ENCODE measurements at regions not wholly inside any gene's neighbourhood (a gene's known extent, or its start where the extent isn't known, plus 50 kb on each side); places are given as distances from the start of the nearest gene placed in this dataset.

DNA sequence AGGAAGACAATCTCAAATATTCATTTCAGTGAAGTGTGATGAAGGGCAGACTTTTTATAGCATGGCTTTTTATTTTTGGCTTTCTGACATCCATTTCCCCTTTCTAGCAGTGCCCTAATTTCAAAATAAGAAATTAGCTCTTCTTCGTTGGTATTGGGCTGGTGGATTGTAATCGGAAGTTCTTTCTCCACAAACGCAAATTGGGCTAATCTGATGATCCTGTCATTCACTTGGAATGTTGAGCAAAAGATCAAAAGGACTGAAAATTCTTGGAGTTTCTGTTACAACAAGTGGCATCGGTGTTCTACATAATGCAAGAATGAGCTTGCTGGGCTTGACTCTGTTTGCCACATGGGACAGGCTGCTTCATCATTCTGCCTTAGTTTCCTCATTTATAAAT, 1182.8 kb downstream of the FLRT2 start:
- DNase-seq (ENCODE audit: low spot score) = no peak

DNA sequence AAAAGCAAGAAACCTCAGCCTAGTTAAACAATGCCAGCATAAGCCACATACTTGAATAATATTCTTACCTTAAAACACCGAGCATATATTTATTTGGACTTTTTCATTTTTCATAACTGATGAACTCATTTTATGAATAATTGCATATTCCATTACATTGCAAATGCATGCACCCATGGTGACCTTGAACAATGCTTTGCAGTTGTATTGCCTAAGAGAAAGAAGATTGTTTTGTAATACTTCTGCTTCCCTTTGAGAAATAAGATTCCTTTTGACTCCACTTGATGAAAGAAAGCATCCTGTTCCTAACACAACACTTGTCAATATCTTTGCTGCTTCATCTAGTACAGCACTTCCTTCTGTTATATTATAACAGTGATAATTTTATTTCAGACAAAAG, 1182.2 kb downstream of the FLRT2 start:
- no peak for DNase-seq (ENCODE audit: low spot score)

DNA sequence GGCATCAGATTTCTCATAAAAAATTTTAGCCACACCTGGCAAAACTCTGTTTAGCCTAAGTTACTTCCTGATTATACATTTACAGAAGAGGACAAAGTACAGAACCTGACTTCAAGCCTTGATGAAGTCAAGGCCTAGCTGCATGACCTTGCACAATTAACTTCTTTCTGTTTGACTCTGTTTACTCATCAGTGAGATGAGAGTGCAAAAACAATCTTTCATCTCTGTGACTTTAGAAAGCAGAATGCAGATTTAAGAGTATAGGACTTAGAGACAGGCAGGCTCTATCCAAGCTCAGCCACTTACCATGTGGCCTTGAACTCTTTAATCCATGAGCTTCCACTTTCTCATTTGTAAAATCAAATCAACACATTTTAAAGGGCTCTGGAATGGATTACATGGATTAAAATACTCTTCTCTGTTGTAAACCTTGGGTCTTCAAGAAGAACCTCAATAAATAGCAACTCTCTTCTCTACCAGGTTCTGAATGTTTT, 1178.9 kb downstream of the FLRT2 start:
- no peak for DNase-seq (ENCODE audit: low spot score)

DNA sequence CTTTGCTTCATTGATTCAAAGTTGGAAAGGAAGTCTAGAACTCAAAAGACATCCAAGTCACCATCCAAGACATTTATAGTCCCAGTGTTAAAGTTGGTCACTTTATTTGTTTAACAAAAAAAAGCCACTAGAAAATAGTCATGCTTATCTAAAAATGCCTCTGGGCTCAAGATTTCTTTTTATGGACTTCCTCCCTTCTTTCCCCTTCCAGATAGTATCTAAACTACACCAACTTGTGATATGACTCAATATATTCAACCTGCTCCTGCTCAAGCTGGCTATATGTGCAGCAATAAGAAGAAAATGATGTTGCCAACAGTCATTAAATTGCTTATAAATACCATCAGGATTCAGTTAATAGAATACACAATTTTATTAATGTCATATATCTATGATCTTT, 1177.1 kb downstream of the FLRT2 start:
- no peak for DNase-seq (ENCODE audit: low spot score)

DNA sequence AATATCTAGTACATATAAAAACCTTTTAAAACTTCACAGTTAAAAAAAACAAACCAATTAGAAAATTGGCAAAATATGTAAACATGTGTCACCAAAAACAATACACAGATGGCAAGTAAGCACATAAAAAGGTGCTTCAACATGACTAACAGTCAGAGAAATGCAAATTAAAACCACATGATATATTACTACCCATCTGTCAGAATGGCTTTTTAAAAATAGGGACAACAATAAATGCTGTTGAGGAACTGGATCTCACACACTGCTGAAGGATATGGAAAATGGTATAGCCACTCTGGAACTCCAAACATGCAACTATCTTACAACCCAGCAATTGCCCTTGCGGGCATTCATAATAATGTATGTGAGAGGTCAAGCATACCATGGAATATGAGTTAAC, 1153.6 kb downstream of the FLRT2 start:
- no peak for DNase-seq (ENCODE audit: low spot score)

DNA sequence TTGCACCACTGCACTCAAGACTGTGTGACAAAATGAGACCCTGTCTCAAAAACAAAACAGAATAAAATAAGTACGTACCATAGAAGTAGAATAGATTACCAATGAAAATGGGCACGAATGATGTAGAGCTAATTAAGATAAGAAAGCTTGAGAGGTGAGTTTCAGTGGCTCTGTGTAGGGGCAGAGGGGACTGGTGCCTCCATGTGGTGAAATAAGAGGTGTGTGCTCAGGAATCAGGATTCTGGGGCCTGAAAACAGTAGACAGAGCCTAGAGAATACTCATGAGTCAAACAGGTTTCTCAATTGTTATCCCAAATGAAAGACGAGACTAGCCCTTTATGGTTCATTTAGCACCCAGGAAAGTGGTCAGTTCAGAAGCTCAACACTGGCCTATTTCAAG, 1145.1 kb downstream of the FLRT2 start:
- no peak for DNase-seq (ENCODE audit: low spot score)

DNA sequence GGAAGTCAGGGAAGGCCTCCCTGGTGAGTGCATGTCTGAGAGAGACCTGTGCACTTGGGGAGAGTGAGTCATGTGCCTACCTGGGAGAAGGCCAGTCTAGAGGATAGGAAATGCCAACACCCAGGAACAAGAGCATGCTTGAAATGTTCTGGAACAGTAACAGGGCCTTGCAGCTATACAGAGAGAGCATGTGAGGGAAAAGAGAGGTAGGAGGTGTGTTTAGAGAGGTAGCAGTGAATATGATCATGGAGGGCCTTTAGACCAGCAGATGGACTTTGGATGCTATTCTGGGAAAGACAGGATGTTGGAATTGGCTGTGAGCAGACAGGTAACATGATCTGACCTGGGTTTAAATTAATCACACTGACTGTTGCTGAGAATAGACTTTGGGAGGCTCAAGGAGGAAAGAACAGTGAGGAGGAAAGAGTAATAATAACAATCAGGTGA, 1143.6 kb downstream of the FLRT2 start:
- DNase-seq (ENCODE audit: low spot score) = no peak

DNA sequence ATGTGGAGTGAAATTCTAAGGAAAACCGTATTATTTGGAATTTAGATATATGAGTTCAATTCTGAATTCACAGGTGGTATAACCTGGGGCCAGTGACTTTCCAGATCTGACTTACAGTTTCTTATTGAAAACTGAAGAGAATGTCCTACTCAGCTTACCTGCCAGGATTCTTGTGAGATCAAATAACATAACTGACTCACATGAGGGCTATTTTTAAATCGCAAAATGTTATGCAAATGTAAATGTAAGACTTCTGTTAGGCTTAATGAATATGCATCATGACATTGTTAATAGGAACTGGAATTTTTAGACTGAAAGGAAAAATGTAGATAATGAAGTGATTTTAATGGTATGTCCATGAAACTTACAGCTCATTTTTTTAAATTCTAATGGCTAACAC, 1142.1 kb downstream of the FLRT2 start:
- no peak for DNase-seq (ENCODE audit: low spot score)

DNA sequence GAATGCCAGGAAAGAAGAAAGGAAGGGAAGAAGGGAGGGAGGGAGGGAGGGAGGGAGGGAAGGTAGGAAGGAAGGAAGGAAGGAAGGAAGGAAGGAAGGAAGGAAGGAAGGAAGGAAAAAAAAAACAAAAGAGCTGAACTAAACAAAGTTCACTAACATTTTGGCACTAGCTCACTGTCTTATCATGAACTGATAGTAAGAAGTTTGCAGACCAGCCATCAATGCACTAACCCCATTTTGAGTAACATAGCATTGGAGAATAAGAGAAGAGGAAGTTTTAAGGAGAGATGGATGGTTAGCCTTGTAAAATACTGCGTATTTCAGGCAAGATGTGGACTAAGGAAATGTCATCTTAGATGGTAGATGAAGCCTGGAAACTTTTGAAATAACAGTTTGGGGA, 1136.0 kb downstream of the FLRT2 start:
- DNase-seq (ENCODE audit: low spot score) = no peak

DNA sequence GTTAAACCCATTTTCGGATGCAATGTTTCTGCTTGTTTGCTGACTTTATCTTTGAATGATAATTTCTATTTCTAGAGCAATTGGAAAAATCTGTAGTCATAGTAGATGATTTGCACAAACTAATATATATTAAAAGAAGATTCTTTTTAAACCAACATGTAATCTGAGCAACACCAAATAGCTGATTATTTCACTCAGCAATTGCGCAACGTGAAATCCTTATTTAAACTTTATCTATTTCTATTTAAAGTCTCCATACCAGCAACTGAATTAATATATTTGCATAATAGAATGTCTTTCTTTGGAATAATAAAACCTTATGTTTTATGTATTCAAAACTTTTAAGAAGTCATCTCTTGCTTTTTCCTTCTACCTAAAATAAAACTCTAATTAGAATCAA, 1132.4 kb downstream of the FLRT2 start:
- DNase-seq (ENCODE audit: low spot score) = no peak

DNA sequence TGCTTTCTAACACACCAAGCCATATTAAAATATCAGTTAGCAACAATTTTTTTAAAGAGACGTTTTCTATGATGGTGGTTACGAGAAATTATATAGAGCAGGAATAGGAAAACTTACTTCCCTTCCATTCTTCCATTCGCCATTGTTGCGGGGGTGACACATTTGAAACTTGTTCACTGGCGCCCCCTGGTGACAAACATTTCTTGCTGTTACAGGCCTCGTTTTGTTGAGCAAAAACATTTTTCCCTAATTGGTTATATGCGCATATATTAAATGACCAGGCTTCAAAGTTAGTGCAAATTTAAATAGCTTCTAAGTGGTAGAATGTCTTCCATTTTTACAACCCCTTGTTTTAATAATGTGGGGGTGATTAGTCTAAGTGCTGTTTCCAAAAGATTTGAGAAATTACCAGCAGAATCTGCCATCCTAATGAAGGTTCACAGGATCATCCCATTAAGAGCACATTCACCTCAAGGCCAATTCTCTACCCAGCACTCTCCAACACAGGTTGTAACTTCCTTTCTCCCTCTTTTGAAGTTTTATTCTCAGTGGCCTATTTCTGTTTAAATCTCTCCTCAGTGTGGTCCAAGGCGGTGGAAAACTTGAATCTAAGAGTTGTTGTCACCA, 1124.7 kb downstream of the FLRT2 start:
- DNase-seq (ENCODE audit: low spot score) = no peak

DNA sequence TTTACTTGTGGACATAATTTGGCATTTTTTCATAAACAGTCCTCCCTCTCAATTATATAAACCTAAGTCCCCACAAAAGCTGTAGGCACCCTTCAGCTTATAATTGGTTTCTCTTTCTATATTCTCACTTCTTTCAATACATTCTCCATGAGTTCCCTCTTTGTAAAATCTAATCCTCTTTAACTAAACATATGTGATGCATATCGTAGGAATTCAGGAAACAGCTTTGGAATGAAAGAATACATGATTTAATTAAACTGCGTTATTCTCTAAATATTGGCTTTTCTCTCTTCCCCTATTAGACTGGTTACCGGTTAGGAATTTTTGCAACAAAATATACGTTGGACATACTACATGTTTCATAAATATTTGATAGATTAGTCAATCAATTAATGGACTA, 1122.6 kb downstream of the FLRT2 start:
- no peak for DNase-seq (ENCODE audit: low spot score)

DNA sequence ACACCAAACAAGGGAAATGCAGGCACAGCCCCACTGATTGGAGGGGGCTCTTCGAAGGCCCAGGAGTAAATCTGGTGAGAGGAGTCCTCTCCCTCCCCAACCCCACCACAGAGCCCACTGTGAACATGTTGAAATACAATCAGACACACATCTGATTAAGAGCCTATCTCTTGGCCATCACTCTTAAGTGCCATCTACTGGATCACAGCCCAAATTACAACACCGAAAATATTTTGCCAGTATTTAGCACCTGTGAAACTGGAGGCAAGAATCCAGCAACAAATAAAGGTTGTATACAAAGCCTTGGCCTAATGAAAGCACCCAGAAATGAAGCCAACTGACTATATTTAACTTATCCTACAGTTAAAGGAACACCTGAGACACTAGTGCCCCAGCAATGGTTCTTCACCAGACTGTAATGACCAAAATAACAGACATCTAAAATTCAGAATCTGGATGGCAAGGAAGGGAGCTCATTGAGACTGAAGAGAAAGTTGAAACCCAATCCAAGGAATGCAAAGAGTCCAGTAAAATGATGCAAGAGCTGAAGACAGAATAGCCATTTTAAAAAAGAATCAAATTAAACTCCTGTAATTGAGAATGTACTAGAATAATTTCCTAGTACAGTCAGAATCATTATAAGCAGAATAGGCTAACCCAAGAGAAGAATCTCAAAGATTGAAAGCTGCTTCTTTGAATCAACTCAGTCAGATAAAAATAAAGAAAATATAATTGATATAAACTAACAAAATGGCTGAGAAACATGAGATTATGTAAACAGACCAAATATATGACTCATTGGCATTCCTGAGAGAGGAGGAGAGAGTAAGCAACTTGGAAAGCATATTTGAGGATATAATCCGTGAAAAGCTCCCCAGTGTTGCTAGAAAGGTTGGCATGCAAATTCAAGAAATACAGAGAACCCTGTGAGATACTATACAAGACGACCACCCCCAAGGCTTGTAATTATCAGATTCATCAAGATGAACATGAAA, 1117.0 kb downstream of the FLRT2 start:
- DNase-seq (ENCODE audit: low spot score) = no peak

DNA sequence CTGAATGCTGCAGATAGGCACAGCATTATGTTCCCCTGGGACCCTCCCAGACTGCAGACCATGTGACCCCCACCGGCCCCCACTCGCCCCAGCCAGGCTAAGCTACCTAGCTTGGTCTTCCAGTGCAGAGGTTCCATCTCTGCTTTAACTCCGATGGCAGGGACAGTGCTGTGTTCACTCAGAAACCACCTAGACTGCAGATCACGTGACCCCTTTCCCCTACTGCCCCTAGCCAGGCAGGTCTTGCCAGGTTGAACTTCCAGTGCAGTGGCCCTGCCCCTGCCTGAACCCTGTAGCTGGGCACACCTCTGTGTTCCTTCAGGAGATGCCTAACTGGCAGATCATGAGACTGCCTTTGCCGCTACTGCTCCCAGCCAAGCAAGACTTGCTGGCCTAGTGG, 1116.2 kb downstream of the FLRT2 start:
- DNase-seq (ENCODE audit: low spot score) = no peak

DNA sequence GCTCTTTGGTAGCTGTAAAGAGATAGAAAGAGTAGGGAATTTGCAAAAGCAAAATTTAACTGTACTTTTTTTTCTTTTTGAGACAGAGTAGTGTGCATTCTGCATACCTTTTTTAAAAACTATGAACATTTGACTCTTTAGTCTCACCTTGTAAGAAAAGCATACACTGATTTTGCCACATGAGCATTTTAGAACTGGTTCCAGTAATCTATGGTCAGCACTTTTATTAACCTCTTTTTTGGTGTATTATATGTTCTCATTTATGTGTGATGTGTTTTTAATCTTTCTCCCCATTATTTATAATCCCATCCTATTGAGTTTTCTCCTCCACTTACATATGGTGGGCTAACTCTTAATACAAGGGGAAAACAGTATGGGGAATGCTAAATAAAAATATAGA, 1111.4 kb downstream of the FLRT2 start:
- DNase-seq (ENCODE audit: low spot score) = no peak

DNA sequence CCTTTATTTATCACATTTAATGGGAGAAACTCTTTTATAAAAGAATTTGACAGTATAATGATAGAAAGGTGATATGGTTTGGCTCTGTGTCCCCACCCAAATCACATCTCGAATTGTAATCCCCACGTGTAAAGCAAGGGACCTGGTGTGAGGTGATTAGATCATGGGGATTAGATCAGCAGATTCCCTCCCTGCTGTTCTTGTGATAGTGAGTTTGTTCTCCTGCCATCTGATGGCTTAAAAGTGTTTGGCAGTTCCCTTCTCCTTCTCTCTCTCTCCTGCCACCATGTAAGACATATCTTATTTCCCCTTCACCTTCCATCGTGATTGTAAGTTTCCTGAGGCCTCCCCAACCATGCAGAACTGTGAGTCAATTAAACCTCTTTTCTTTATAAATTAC, 1110.3 kb downstream of the FLRT2 start:
- DNase-seq (ENCODE audit: low spot score) = no peak

DNA sequence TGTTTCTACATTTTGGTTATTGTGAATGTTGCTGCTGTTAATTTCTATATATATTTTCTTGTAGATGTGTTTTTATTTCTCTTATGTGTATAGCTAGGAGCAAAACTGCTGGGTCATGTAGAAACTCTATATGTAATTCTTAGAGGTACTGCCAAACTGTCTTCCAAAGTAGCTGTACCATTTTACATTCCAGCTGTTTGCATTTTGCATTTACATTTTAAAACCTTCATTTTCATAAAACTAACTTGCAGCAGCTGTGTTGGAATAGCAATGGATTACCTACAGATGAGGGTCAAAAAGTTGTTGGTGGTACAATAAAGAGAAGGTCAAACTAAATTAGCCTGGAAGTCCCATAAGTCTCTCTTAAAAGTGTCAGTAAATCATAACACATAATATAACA, 1109.7 kb downstream of the FLRT2 start:
- no peak for DNase-seq (ENCODE audit: low spot score)

DNA sequence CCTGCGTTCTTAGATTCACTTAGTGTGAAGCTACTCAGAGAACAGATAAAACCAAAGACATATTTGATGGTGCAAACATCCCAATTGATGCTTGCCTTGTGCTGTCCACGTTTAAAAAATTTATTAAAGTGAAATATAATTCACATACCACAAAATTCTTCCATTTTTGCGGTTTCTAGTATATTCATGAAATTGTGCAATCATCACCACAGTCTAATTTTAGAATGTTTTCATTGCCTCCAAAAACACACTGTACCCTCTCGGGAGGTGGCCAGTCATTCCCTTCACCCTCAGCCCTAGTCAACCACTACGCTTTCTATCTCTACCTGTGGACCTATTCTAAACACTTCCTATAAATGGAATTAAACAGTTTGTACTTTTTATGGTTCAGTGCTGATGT, 1109.2 kb downstream of the FLRT2 start:
- no peak for DNase-seq (ENCODE audit: low spot score)

DNA sequence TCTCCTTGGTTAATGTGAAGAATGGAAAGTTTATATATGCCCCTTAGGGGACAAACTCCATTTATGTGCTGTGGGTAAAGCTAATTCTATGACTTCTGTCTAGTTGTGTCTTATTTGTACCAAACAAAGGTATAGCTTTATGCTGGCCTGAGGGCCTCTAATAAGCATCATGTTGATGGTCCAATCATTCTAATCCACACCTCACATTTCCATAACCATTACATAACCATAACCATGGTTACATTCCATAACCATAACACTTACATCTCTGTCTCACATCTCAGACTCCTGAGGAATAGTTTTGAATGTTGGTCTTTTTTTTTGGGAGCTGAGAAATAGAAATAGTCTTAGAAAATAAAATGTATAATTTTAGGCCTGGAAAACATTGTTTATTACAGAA, 1097.1 kb downstream of the FLRT2 start:
- no peak for DNase-seq (ENCODE audit: low spot score)

DNA sequence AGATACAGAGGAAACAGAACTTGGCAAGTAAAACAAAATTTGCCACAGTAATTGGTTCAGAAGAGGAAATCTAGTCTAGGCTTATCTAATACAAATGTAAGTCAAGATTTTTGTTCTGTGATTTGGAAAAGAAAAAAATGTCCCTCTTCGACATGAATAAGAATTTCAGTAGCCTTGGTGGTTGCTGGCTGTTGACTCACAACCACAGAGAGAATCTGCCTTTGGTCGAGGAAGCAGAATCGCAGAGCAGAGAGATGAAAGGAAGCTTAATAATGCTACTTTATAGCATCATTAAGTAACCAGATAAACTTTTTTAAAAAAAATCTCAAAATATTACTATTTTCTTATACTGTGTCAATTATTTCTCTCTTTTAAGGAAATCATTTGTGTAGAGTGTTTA, 1096.6 kb downstream of the FLRT2 start:
- no peak for DNase-seq (ENCODE audit: low spot score)

DNA sequence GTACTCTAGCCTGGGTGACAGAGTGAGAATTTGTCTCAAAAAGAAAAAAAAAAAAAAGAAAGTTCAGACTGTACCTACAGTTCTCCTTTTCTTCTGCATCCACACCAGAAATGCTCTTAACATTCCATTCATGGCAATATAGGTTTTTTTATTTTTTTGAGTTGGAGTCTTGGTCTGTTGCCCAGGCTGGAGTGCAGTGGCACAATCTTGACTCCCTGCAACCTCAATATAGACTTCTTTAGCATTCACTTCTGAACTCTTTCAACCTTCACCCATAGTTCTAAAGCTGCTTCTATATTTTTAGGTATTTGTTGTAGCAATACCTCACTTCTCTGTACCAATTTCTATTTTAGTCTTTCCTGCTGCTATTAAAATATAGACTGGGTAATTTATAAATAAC, 1095.7 kb downstream of the FLRT2 start:
- DNase-seq (ENCODE audit: low spot score) = no peak

DNA sequence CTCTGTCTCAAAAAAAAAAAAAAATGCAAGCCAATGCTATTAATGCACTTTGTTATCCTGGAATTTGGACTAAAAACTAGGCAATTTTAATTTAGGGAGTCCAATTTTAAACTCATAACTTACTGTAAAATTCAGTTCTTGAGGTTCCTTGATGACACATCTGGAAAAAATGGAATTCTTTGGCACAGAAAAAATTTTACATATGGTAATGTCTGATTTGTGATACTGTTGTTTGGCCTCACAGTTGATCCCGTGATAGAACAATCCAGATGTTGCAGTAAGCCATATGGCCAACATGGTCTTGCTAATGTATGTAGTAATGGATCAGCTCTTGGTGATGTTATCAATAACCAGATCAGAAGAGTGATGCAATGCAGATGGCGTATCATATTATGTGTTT, 1089.8 kb downstream of the FLRT2 start:
- no peak for DNase-seq (ENCODE audit: low spot score)

DNA sequence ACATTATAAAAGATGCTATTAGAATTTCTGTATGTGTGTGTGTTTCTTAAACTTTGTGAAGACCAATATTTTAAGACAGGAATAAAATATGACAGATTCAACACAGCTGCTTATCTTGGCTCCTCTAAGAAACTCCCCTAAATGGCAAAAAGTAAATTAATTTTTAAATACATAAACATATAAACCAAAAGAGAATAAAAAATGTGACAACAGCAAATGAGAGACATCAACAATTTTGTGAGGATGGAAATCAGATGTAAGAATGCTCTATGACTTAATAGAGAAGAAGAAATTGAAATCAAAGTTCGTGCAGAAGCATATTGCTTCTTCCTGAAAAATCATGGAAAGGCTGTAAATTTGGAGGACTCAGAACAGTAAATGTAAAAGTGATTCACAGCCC, 1083.8 kb downstream of the FLRT2 start:
- no peak for DNase-seq (ENCODE audit: low spot score)

Data from Ammon's horn (tissue), 1 donor.